ENCODE measurements at regions not wholly inside any gene's neighbourhood (a gene's known extent, or its start where the extent isn't known, plus 50 kb on each side); places are given as distances from the start of the nearest gene placed in this dataset.
"Not testable (repeated sequence)": the region's sequence is repeated elsewhere in the genome, so short reads cannot be mapped to it uniquely, and the experiment has no call there.

GRCh38 chr18:60892441-60892840 lies 440.8 kb upstream of the CDH20 start:
- no peak for DNase-seq (ENCODE audit: low spot score)

DNA sequence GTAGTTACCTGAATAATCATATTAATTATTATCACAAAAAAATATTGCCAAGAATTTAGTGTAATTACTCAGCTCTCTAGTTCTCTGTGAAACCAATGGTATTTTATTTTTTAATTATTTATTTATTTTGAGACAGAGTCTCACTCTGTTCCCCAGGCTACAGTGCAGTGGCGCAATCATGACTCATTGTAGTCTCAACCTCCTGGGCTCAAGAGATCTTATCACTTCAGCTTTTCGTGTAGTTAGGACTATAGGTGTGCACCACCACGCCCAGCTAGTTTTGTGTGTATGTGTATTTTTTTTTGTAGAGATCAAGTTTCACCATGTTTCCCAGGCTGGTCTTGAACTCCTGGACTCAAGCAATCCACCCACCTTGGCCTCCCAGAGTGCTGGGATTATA lies 440.4 kb upstream of the CDH20 start:
- peak; percentile 13 for DNase-seq (ENCODE audit: low spot score)

DNA sequence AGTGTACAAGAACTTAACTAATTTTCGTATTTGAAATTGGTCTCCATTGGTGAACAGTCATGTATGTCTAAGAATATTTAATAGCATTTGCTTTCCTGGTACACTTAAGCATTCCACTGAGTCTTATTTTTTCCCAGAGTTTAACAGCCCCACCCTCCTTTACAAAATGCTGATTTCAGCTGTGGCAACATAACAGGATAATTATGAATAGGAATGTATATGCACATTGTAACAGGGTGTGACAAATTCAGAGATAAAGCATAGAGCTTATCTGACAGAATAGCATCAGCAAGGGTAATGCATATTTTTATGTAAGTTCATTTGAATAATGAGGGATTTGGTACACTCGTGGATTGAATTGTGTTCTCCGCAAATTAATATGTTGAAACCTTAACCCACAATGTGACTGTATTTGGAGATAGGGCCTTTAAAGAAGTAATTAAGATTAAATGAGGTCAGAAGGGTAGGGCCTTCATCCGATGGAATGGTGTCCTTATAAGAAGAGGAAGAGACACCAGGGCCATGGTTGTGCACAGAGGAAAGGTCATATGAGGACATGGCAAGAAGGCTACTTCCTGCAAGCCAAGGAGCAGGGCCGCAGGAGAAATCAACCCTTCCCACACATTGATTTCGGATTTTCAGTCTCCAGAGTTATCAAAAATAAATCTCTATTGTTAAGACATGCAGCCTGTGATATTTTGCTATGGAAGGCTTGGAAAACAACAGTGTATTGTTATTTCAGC lies 439.7 kb upstream of the CDH20 start:
- no peak for DNase-seq (ENCODE audit: low spot score)

GRCh38 chr18:60894254-60894945 lies 438.8 kb upstream of the CDH20 start:
- no peak for DNase-seq (ENCODE audit: low spot score)

GRCh38 chr18:60895181-60895580 lies 438.0 kb upstream of the CDH20 start:
- DNase-seq (ENCODE audit: low spot score), result no peak

- no peak for DNase-seq (ENCODE audit: low spot score)
Observed at GRCh38 chr18:60898111-60898510, 435.1 kb upstream of the CDH20 start.

- DNase-seq (ENCODE audit: low spot score), result no peak
Observed at GRCh38 chr18:60905699-60906098, 427.5 kb upstream of the CDH20 start.

GRCh38 chr18:60910534-60910933 lies 422.7 kb upstream of the CDH20 start:
- no peak for DNase-seq (ENCODE audit: low spot score)

GRCh38 chr18:60911504-60911903 lies 421.7 kb upstream of the CDH20 start:
- DNase-seq (ENCODE audit: low spot score), result no peak

GRCh38 chr18:60915160-60915559 lies 418.1 kb upstream of the CDH20 start:
- DNase-seq (ENCODE audit: low spot score), result no peak

DNA sequence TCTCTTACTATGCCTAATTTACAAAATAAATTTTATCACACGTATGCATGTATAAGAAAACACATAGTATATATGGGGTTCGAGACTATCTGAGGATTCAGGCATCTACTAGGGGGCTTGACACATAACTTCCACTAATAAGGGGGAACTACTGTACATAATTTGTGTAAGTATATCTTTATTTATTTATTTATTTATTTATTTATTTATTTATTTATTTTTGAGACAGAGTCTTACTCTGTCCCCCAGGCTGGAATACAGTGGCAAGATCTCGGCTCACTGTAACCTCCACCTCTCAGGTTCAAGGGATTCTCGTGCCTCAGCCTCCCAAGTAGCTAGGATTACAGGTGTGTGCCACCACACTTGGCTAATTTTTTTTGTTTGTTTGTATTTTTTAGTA lies 414.4 kb upstream of the CDH20 start:
- DNase-seq (ENCODE audit: low spot score), result not testable (repeated sequence)

GRCh38 chr18:60925892-60926291 lies 407.3 kb upstream of the CDH20 start:
- DNase-seq (ENCODE audit: low spot score), result no peak

GRCh38 chr18:60929966-60930365 lies 403.3 kb upstream of the CDH20 start:
- no peak for DNase-seq (ENCODE audit: low spot score)

- no peak for DNase-seq (ENCODE audit: low spot score)
Observed at GRCh38 chr18:60935041-60935910, 398.0 kb upstream of the CDH20 start.

GRCh38 chr18:60936101-60936500 lies 397.1 kb upstream of the CDH20 start:
- no peak for DNase-seq (ENCODE audit: low spot score)

GRCh38 chr18:60943297-60943696 lies 389.9 kb upstream of the CDH20 start:
- no peak for DNase-seq (ENCODE audit: low spot score)

DNA sequence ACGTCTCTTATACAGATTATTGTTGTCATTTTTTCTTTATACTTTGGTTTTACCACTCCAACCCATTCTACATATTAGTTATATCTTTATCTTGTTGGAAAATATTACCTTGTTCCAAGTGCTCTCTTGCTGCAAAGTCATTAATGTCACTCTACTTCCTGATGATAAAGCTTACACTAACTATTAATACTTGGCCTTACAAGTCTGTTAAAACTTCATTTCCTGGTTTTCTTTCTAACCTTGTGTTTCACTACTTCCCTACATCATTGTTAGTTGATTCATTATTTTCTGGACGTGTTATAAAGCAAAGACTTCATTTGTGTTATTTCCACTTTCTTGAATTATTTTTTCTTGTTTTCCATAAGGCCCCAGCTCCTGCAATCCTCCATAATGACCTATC lies 382.6 kb upstream of the CDH20 start:
- DNase-seq (ENCODE audit: low spot score), result no peak

GRCh38 chr18:60951091-60951490 lies 382.1 kb upstream of the CDH20 start:
- no peak for DNase-seq (ENCODE audit: low spot score)

DNA sequence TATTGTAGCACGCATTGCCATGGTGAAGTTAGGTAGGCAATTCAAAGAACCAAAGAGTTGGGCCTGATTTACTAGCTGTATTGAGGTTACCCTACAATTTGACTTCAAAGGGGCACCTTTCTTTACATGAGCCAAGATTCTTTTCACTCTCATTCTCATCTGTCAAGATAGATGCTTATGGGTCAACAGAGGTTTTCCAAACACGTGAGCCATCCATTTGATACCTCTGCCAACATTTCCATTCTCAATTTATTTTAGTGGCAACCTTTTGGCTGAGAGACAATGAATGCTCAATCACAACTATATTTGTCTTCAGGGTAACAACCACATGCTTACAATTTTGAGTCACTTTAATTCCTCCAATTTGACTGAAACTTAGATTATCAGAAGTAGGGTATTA lies 370.6 kb upstream of the CDH20 start:
- DNase-seq (ENCODE audit: low spot score), result no peak

- DNase-seq (ENCODE audit: low spot score), result no peak
Observed at GRCh38 chr18:60965856-60966255, 367.4 kb upstream of the CDH20 start.

- DNase-seq (ENCODE audit: low spot score), result no peak
Observed at GRCh38 chr18:60966876-60967275, 366.4 kb upstream of the CDH20 start.

DNA sequence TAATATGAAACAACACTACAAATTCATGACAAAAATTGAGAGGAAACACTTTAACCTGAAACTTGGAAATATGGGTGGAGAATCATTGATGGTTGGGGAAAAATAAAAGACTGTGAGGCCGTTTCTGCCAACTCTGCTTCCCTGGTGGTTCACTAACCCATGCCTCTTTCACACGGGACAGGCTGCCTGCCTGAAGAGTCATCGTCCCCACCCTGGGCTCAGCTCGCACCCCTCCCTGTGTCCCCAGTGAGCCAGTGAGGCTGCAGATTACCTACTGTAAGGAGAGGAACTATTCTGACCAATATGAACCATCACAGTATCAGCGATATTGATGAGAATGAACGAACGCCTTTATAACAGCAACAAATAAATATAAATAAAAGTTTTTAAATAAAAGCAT lies 357.8 kb upstream of the CDH20 start:
- no peak for DNase-seq (ENCODE audit: low spot score)

- no peak for DNase-seq (ENCODE audit: low spot score)
Observed at GRCh38 chr18:60976976-60977375, 356.3 kb upstream of the CDH20 start.
